ENCODE measurements at regions not wholly inside any gene's neighbourhood (a gene's known extent, or its start where the extent isn't known, plus 50 kb on each side); places are given as distances from the start of the nearest gene placed in this dataset.

DNA sequence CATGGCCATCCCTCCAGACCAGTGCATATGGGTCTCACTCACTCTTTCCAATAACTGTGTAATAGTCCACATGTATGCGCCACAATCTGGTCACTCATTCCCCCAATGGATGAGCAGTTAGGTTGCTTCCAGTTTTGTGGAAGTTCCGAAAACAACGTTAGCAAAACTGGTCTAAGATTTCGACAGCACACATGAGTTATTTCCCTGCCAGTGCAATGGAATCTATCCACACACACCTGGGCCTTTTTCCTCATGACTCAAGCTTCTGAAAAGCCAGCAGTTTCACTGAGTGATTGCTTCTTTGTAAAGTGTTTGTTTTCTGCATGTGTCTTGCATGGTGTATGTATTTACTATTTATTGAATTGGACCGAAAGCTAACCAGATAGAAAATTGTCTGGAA, 58.8 kb upstream of the FHIP2A start:
- TF ChIP-seq, protein P1, sequence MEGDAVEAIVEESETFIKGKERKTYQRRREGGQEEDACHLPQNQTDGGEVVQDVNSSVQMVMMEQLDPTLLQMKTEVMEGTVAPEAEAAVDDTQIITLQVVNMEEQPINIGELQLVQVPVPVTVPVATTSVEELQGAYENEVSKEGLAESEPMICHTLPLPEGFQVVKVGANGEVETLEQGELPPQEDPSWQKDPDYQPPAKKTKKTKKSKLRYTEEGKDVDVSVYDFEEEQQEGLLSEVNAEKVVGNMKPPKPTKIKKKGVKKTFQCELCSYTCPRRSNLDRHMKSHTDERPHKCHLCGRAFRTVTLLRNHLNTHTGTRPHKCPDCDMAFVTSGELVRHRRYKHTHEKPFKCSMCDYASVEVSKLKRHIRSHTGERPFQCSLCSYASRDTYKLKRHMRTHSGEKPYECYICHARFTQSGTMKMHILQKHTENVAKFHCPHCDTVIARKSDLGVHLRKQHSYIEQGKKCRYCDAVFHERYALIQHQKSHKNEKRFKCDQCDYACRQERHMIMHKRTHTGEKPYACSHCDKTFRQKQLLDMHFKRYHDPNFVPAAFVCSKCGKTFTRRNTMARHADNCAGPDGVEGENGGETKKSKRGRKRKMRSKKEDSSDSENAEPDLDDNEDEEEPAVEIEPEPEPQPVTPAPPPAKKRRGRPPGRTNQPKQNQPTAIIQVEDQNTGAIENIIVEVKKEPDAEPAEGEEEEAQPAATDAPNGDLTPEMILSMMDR (IDR thresholded peaks at IDR 0.05; ENCODE audit: insufficient read depth, low read depth, low read length, missing control alignments) = no peak
- H3K4me3 ChIP-seq (ENCODE audit: low read depth, low read length) = no peak overlapping the region
- DNase-seq (ENCODE audit: low read depth) = no peak

DNA sequence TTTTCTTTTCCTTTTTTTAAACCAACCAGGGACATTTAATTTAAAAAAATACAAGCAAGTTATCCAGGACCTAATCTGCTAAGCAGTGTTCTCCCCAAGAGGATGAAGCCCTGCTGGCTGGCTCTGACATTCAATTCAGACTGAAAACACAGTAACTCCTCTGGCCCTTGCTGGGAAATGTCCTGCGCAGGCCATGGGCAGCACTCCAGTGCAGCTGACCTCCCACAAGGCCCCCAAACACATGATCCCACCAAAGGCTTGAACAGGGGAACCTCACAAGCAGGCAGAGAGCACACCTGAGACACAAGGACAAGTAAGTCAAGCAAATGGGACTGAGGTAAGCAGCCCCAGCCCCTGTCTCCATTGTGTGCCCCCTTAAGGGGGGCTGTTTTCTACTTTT, 56.9 kb upstream of the FHIP2A start:
- TF ChIP-seq, protein P1 (IDR thresholded peaks at IDR 0.05; ENCODE audit: insufficient read depth, low read depth, low read length, missing control alignments) = no peak
- H3K4me3 ChIP-seq (ENCODE audit: low read depth, low read length) = no peak overlapping the region
- no peak for DNase-seq (ENCODE audit: low read depth)

DNA sequence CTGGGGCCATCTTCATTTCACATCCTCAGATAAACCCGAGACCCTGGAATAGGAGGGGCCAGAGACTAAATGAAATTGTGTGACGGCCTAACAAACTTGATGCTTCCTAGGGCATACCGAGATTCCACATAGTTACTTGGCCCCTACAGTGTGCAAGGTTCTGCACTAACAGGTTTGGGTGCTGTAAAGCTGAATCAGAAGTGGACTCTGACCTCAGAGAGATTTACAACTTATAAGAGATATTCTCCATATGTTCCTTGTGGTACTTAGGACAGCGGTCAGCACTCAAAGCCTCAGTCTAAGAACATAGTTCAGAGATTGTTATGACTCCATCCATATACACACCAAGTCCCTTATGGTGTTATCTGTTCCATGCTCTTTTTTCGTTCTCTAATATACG, 55.1 kb upstream of the FHIP2A start:
- no peak for DNase-seq (ENCODE audit: low read depth)
- no peak overlapping the region for H3K4me3 ChIP-seq (ENCODE audit: low read depth, low read length)
- TF ChIP-seq, protein P1 (IDR thresholded peaks at IDR 0.05; ENCODE audit: insufficient read depth, low read depth, low read length, missing control alignments) = no peak

DNA sequence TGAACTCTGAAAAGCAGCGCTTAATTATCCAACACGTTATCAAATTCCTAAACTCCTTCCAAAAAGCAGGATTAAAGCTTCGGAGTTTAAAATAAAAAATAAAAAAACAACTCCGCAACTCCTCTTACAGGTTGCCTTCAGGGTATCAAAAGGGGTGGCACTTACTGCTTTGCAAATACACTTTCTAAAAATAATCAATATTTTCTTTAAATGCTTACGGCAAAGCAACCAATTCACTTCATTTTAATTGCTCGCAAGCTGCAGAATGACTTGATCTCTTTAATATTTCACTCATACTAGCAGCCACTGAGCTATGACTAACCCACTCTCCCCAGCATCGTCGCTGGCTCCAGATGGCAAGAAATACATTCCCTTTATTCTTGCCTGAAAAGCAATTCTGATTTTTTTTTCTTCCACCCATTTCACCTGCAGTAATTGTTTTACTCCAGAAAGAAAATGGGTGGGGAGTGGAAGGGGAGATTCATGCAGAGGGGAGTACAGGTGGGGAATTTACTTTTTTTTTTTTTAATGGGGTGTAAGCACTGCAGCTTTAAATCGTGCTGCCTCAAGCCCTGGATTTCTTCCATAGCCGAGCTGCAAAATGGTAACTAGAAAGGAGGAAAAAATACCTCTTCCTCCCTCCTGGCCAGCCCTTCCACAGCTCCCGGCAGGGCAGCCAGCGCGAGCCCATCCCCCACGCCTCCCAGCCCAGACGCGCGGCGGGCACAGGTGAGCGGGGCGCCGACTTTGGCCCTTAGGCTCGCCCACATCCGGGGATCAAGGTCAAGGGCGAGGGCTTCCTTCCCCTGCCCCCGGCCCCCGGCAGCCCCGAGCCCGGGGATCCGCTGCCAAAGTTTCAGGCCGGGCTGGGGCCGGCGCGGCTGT, 54.2 kb upstream of the FHIP2A start:
- peak; percentile 4 for DNase-seq (ENCODE audit: low read depth)
- TF ChIP-seq, protein P1 (IDR thresholded peaks at IDR 0.05; ENCODE audit: insufficient read depth, low read depth, low read length, missing control alignments) = no peak
- H3K4me3 ChIP-seq (ENCODE audit: low read depth, low read length) = peak overlapping the region; percentile 10

DNA sequence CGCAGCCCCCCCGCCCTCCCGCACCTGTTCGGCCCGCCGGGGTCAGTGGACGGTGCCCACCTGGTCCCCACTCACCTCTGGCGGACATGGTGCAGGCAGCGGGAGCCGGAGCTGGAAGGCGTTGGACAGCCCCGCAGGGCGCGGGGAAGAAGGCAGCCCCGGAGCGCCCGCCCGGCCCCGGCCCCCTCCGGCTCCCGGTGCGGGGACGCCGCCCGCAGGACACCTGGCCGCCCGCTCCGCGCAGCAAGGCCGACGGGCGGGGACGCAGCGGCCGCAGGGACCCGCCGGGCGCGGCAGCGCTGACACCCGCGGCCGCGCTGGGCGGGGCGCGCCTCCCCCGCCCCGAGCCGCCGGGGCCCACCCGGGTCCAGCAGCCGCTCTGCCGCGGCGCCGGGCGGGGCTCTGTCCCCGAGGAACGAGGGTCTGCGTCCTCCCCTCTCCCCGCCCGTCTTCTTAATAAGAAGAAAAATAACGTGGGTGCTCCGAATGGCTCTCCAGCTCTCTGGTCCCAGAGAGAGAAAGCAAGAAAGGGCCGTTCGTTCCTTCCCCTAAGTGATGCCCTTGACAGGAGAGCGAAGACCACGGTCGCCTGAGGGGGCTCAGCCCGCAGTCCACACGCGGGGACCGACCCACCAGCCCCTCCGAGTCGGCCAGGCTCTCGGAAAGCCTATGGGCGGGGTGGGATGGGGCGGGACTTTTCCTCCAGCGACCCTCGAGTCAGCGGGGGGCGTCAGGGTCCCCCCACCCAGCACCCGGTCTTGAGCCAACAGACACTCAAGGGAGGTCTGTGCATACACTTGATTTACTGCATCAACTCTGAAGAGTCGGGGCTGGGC, 53.4 kb upstream of the FHIP2A start:
- DNase-seq (ENCODE audit: low read depth) = no peak
- TF ChIP-seq, protein P1 (IDR thresholded peaks at IDR 0.05; ENCODE audit: insufficient read depth, low read depth, low read length, missing control alignments) = no peak
- H3K4me3 ChIP-seq (ENCODE audit: low read depth, low read length) = peak overlapping the region; percentile 10

DNA sequence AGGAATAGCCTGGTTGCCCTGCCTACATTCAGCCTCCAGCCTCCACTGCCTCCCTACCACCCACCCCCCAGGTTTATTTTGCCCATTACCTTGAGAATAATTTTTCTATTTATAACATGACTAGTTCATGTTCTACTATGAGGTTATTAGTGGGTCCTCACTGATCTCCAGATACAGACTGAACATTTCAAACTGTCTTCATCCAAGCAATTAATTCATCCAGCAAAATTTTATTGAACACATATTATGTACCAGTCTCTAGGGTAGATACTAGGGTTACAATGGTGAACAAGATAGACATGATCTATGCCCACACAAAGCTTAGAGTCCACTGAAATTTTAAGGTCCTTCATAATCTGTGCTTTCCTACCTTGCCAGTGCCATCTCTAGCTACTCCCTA, 51.6 kb upstream of the FHIP2A start:
- TF ChIP-seq, protein P1 (IDR thresholded peaks at IDR 0.05; ENCODE audit: insufficient read depth, low read depth, low read length, missing control alignments) = no peak
- H3K4me3 ChIP-seq (ENCODE audit: low read depth, low read length) = no peak overlapping the region
- DNase-seq (ENCODE audit: low read depth) = no peak
